Kidney (tissue), 13 donors: ENCODE measurements at regions not wholly inside any gene's neighbourhood (a gene's known extent, or its start where the extent isn't known, plus 50 kb on each side); places are given as distances from the start of the nearest gene placed in this dataset.

Experiments
- DNase-seq, 5 donors: peaks; one replicate each; pipeline ENCODE4 v3.0.0-alpha.2; 2013 to 2020
- FAIRE-seq: peaks from 2 replicates; lab custom pipeline; 2012; peaks lifted over from hg19 to GRCh38; lab: Jason Lieb, UNC
- H3K27ac ChIP-seq, 2 donors: one replicate each; pipeline ENCODE4 v1.7.0; 2013; ENCODE audit warnings: low read depth in 2 of 2, low read length in 2 of 2, inconsistent platforms in 1 of 2
- H3K27me3 ChIP-seq: one replicate; pipeline ENCODE4 v1.7.1; 2013; ENCODE audit warnings: low read length, inconsistent platforms; ENCODE audit not compliant: control insufficient read depth, insufficient read depth
- H3K36me3 ChIP-seq, 3 donors: one replicate each; pipeline versions ENCODE4 v1.7.0 to v1.7.1; 2013; ENCODE audit warnings: low read length in 3 of 3, control low read depth in 1 of 3, inconsistent platforms in 1 of 3; ENCODE audit not compliant: insufficient read depth in 3 of 3, control insufficient read depth in 2 of 3
- H3K4me1 ChIP-seq, 3 donors: one replicate each; pipeline versions ENCODE4 v1.7.0 to v1.7.1; 2013; ENCODE audit warnings: low read length in 3 of 3, inconsistent platforms in 1 of 3, low read depth in 1 of 3; ENCODE audit not compliant: control insufficient read depth in 2 of 3, insufficient read depth in 2 of 3
- H3K4me3 ChIP-seq, 3 donors: one replicate each; pipeline versions ENCODE4 v1.7.0 to v1.8.1; 2013; ENCODE audit warnings: low read length in 3 of 3, control low read depth in 1 of 3, inconsistent platforms in 1 of 3
- H3K9ac ChIP-seq, 3 donors: one replicate each; pipeline versions ENCODE4 v1.7.0 to v1.7.1; 2013; ENCODE audit warnings: low read length in 3 of 3, control low read depth in 1 of 3, inconsistent platforms in 1 of 3
- H3K9me3 ChIP-seq, 3 donors: one replicate each; pipeline versions ENCODE4 v1.7.0 to v1.7.1; 2013; ENCODE audit warnings: low read length in 3 of 3, control low read depth in 1 of 3, inconsistent platforms in 1 of 3; ENCODE audit not compliant: control insufficient read depth in 2 of 3, insufficient read depth in 1 of 3
- intact Hi-C: fragments of 100-400 bp; cut with DNase I; formaldehyde crosslinking; loops from one replicate; pipeline ENCODE4 v1.11.1; 2022
- TF ChIP-seq, protein P1 (sequence below): IDR thresholded peaks from 3 replicates; pipeline ENCODE4 v1.5.1; 2012; ENCODE audit warnings: mild to moderate bottlenecking, moderate library complexity, borderline replicate concordance; ENCODE audit not compliant: insufficient read depth; ENCODE audit errors: extremely low read depth
- donor health status: control.
- donor health status: control.
- donor health status: control.
- donor health status: control.
- donor health status: control.
- donor health status: DM: yes; HTN: yes; CAD: no.
- donor health status: Normal renal cell carcinoma (clear cell type).

DNA sequence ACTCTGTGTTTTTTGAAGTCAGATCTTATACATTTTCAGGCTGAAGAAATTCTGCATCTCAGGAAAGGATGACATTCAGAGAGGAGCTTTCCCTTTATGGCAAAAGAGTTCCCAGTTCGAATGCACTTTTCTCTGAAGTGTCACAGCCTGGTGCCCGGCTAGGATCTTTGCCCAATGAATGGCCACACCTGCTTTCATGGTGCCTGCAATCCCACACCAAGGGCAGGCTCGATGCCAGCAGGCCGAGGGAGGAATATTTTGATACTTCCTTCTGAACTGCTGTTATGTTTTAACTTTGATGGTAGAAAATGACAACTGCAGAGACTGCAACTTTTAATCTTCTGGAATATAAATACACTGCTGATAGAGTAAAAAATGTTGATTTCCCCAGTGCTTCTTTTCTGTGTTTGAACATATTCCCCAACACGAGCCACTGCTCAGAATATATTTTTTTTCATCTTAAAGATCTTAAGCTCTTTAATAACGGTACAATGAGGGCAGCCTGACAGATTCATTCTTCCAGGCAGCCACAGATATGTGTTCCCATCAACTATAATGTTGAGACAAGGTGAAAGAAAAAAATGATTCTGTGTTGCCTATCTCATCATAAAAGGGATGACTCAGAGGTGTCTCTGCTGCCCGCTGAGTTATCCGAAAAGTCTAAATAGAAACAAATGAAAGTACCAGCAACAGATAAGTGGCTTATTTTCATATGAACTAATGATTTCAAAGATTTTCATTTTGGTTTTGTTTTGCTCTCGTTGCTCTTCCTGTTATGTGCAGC, 848.5 kb downstream of the DCDC2C start:
- TF ChIP-seq, protein P1, sequence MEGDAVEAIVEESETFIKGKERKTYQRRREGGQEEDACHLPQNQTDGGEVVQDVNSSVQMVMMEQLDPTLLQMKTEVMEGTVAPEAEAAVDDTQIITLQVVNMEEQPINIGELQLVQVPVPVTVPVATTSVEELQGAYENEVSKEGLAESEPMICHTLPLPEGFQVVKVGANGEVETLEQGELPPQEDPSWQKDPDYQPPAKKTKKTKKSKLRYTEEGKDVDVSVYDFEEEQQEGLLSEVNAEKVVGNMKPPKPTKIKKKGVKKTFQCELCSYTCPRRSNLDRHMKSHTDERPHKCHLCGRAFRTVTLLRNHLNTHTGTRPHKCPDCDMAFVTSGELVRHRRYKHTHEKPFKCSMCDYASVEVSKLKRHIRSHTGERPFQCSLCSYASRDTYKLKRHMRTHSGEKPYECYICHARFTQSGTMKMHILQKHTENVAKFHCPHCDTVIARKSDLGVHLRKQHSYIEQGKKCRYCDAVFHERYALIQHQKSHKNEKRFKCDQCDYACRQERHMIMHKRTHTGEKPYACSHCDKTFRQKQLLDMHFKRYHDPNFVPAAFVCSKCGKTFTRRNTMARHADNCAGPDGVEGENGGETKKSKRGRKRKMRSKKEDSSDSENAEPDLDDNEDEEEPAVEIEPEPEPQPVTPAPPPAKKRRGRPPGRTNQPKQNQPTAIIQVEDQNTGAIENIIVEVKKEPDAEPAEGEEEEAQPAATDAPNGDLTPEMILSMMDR, result no peak
- Histone ChIP-seq H3K9ac (no peak overlapping the region), H3K4me3 (no peak overlapping the region), H3K36me3 (no peaks in the 10 kb centered on the region), H3K9me3 (no peaks in the 10 kb centered on the region), H3K27me3 (no peaks in the 10 kb centered on the region), H3K27ac (no peak overlapping the region), H3K4me1 (no peaks in the 10 kb centered on the region)
- no peak for DNase-seq
- intact Hi-C loops, result no loop called here
- no peak for FAIRE-seq

DNA sequence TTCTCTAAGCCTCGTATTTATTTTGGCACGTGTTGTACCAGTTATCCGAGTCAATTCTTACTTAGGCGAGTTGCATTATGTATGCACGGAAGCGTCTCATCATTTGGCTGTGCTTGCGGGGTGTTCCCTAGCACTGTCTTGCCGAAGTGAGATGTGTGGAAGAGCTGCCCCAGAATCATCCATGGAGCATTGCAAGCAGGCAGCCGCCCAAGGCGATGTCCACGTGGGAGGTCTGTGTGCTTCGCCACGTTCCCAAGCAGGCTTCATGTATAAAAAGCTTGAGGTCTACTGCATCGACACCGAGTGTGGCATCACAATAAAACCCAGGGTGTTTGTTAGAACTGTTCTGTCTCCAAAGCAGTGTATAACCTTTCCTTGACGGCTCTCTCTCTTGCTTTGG, 849.9 kb downstream of the DCDC2C start:
- TF ChIP-seq, protein P1, result no peak
- Histone ChIP-seq H3K4me3 (no peak overlapping the region), H3K9me3 (no peaks in the 10 kb centered on the region), H3K9ac (no peak overlapping the region), H3K27ac (no peak overlapping the region), H3K27me3 (no peaks in the 10 kb centered on the region), H3K36me3 (no peaks in the 10 kb centered on the region), H3K4me1 (no peaks in the 10 kb centered on the region)
- peak in 3 of 5 donors; percentile 2 to 15 (median 11) for DNase-seq
- intact Hi-C loops, result no loop called here
- FAIRE-seq, result no peak

DNA sequence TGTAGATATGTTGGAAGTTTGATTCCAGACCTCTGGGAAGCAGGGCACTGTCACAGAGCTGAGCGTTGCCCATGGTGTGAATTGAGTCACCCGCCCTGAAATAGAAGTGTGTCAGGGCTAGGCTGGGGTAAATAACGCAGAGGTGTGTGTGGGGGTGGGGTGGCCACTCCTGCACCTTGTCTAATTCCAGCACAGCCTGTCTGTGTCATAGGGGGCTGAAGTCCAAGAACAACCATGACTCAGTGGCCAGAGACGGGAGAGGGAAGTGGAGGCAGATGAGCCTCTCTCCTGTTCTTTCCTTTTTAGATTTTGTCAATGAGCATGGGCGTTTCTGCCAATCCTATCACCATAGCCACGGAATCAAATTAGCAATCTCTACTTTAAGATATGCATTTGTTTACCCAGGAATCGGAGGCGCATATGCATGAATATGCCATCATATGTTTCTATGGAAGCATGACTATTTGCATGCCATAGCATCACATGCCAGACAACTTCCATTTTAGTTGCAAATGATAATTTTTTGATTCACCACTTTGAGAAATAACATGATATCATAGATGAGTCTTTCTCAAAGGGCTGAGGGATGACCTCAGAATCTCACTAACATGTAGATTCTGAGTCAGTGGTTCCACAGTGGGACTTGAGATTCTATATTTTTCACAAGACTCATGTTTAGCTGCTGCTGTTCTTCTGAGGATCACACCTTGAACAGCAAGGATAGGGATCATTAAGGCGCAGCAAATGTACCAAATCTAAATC, 852.9 kb downstream of the DCDC2C start:
- Histone ChIP-seq H3K27me3 (no peaks in the 10 kb centered on the region), H3K27ac (no peak overlapping the region), H3K4me3 (no peak overlapping the region), H3K36me3 (no peaks in the 10 kb centered on the region), H3K9me3 (no peaks in the 10 kb centered on the region), H3K9ac (no peak overlapping the region), H3K4me1 (no peaks in the 10 kb centered on the region)
- DNase-seq (no peak), FAIRE-seq (no peak)
- intact Hi-C loops, result no loop called here
- TF ChIP-seq, protein P1, result no peak
